ENCODE measurements at regions not wholly inside any gene's neighbourhood (a gene's known extent, or its start where the extent isn't known, plus 50 kb on each side); places are given as distances from the start of the nearest gene placed in this dataset.

GRCh38 chr12:130226126-130226525, 63.9 kb downstream of the FZD10 start:
- Histone ChIP-seq H3K9ac (ENCODE audit: insufficient read depth, low read depth, low read length) (no peak overlapping the region), H3K4me3 (replicated peaks in 1 of 3; ENCODE audit: insufficient read depth in 1 of 3, low read depth in 2 of 3, low read length in 3 of 3) (no peak overlapping the region), H3K27me3 (ENCODE audit: control insufficient read depth in 1 of 2, insufficient read depth in 2 of 2, low read length in 2 of 2) (peaks cover 0 to 9% of the 10 kb centered on the region in 2 experiments; a peak in 2 of 5 replicates), H3K79me2 (ENCODE audit: insufficient read depth, low read length) (no peaks in the 10 kb centered on the region), H2AFZ (ENCODE audit: low read length) (no peak overlapping the region), H3K36me3 (replicated peaks in 1 of 2; ENCODE audit: control insufficient read depth in 1 of 2, insufficient read depth in 2 of 2, low read length in 2 of 2) (no peaks in the 10 kb centered on the region), H4K20me1 (ENCODE audit: insufficient read depth, low read length) (no peaks in the 10 kb centered on the region), H3K27ac (ENCODE audit: extremely low read length, insufficient read depth, low read length) (no peak overlapping the region), H3K4me1 (ENCODE audit: insufficient read depth, low read length) (no peaks in the 10 kb centered on the region), H3K9me3 (ENCODE audit: low read length) (peaks cover 21% of the 10 kb centered on the region), H3K4me2 (ENCODE audit: low read depth, low read length) (no peak overlapping the region)
- no peak for DNase-seq (ENCODE audit: low spot score)
- WGBS (ENCODE audit: low lambda C conversion rate) = 2% methylated on average over 8 of the region's 11 CpGs
- POLR2A ChIA-PET = no interaction called here
- CTCF ChIA-PET (ENCODE audit: low intra/inter-chr PET ratio, low total read pairs) = no interaction called here
- intact Hi-C loops (cut with micrococcal nuclease; ENCODE audit: unreplicated experiment) = no loop called here
- no peak for TF ChIP-seq ZNF879 (CRISPR knock-in tag; IDR thresholded peaks at IDR 0.05)
- no peak for TF ChIP-seq NCOA1 (CRISPR knock-in tag; IDR thresholded peaks at IDR 0.05)
- no peak for TF ChIP-seq PHF5A (CRISPR knock-in tag; IDR thresholded peaks at IDR 0.05; ENCODE audit: low read depth, unreplicated experiment)
- no peak for TF ChIP-seq ZNF382 (CRISPR knock-in tag; IDR thresholded peaks at IDR 0.05; ENCODE audit: borderline replicate concordance)
- TF ChIP-seq ZNF264 (CRISPR knock-in tag; IDR thresholded peaks at IDR 0.05) = no peak
- FAIRE-seq = no peak
- in situ Hi-C loops (cut with HindIII; ENCODE audit: extremely low pct_ligation_motif_present, low pct_unique_long_range_greater_than_20kb) = no loop called here
- no peak for ATAC-seq
- no TSS peak for BruUV-seq (replicated peaks)

DNA sequence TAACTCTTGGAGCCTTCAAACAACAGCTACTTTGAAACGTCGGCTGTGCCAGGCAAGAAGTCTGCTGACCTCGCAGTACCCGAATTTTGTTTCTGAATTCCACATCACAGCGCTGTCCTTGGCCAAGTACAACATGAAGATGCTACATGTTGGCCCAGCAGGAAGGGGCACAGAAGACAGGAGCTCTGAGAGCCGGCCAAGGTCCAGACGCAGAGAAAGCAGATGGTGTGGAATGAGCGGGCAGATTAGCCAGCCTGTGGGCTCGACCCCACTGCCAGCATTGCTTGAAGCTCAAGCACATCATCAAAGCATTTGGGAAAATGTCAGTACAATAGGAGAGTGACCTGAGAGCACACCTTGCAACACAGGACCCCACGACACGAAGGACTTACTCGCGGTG, 64.5 kb downstream of the FZD10 start:
- WGBS (ENCODE audit: low lambda C conversion rate) = 43% methylated on average over 13 of the region's 13 CpGs
- ATAC-seq (no peak), DNase-seq (ENCODE audit: low spot score) (no peak), FAIRE-seq (no peak)
- ChIA-PET CTCF (ENCODE audit: low intra/inter-chr PET ratio, low total read pairs) (no interaction called here), POLR2A (no interaction called here)
- no peak overlapping the region for H3K4me2 ChIP-seq (ENCODE audit: low read depth, low read length)
- peaks cover 25% of the 10 kb centered on the region for H3K9me3 ChIP-seq (ENCODE audit: low read length)
- in situ Hi-C loops (cut with HindIII; ENCODE audit: extremely low pct_ligation_motif_present, low pct_unique_long_range_greater_than_20kb) (no loop called here), intact Hi-C loops (cut with micrococcal nuclease; ENCODE audit: unreplicated experiment) (no loop called here)
- no peaks in the 10 kb centered on the region for H3K4me1 ChIP-seq (ENCODE audit: insufficient read depth, low read length)
- no peak for TF ChIP-seq FOSL2 (CRISPR knock-in tag; IDR thresholded peaks at IDR 0.05)
- no peak for TF ChIP-seq ZNF574 (CRISPR knock-in tag; IDR thresholded peaks at IDR 0.05)
- no peak for TF ChIP-seq ZNF350 (CRISPR knock-in tag; IDR thresholded peaks at IDR 0.05; ENCODE audit: borderline replicate concordance, low read depth)
- no peak for TF ChIP-seq RBFOX2 (IDR thresholded peaks at IDR 0.05; ENCODE audit: low read depth, low read length)
- no peak for TF ChIP-seq XBP1 (CRISPR knock-in tag; IDR thresholded peaks at IDR 0.05)
- no peak for TF ChIP-seq PHF20 (CRISPR knock-in tag; IDR thresholded peaks at IDR 0.05)
- TF ChIP-seq SP5 (CRISPR knock-in tag; IDR thresholded peaks at IDR 0.05; ENCODE audit: borderline replicate concordance, low read depth) = no peak
- TF ChIP-seq ZBTB7A (CRISPR knock-in tag; IDR thresholded peaks at IDR 0.05) = no peak
- TF ChIP-seq ZBTB25 (CRISPR knock-in tag; IDR thresholded peaks at IDR 0.05) = no peak
- no peak for TF ChIP-seq ZNF180 (CRISPR knock-in tag; IDR thresholded peaks at IDR 0.05; ENCODE audit: borderline replicate concordance, low read depth)
- TF ChIP-seq SYNCRIP (IDR thresholded peaks at IDR 0.05; ENCODE audit: insufficient read depth, low read depth, low read length) = no peak
- TF ChIP-seq PAX8 (CRISPR knock-in tag; IDR thresholded peaks at IDR 0.05; ENCODE audit: borderline replicate concordance) = no peak
- peaks cover 0 to 9% of the 10 kb centered on the region in 2 experiments; a peak in 1 of 5 replicates for H3K27me3 ChIP-seq (ENCODE audit: control insufficient read depth in 1 of 2, insufficient read depth in 2 of 2, low read length in 2 of 2)
- no peaks in the 10 kb centered on the region for H4K20me1 ChIP-seq (ENCODE audit: insufficient read depth, low read length)
- H3K36me3 ChIP-seq (replicated peaks in 1 of 2; ENCODE audit: control insufficient read depth in 1 of 2, insufficient read depth in 2 of 2, low read length in 2 of 2) = no peaks in the 10 kb centered on the region
- H3K79me2 ChIP-seq (ENCODE audit: insufficient read depth, low read length) = no peaks in the 10 kb centered on the region
- H3K4me3 ChIP-seq (replicated peaks in 1 of 3; ENCODE audit: insufficient read depth in 1 of 3, low read depth in 2 of 3, low read length in 3 of 3) = no peak overlapping the region
- no peak overlapping the region for H3K27ac ChIP-seq (ENCODE audit: extremely low read length, insufficient read depth, low read length)
- H3K9ac ChIP-seq (ENCODE audit: insufficient read depth, low read depth, low read length) = no peak overlapping the region
- H2AFZ ChIP-seq (ENCODE audit: low read length) = no peak overlapping the region
- no TSS peak for BruUV-seq (replicated peaks)
